ENCODE measurements at regions not wholly inside any gene's neighbourhood (a gene's known extent, or its start where the extent isn't known, plus 50 kb on each side); places are given as distances from the start of the nearest gene placed in this dataset.
"Not testable (repeated sequence)": the region's sequence is repeated elsewhere in the genome, so short reads cannot be mapped to it uniquely, and the experiment has no call there.

- DNase-seq = no peak
These were observed 183.0 kb upstream of the PRSS1 start for GRCh38 chr7:142566271-142566670.

- DNase-seq = not testable (repeated sequence)
These were observed 185.1 kb upstream of the PRSS1 start for GRCh38 chr7:142564125-142564524.

- no peak for DNase-seq
These were observed 185.8 kb upstream of the PRSS1 start for GRCh38 chr7:142563470-142563869.

GRCh38 chr7:142562688-142563087 is 186.6 kb upstream of the PRSS1 start:
- no peak for DNase-seq

GRCh38 chr7:142561396-142561795 is 187.9 kb upstream of the PRSS1 start:
- DNase-seq = not testable (repeated sequence)

- DNase-seq = not testable (repeated sequence)
These were observed 188.5 kb upstream of the PRSS1 start for GRCh38 chr7:142560770-142561169.

GRCh38 chr7:142560166-142560565 is 189.1 kb upstream of the PRSS1 start:
- no peak for DNase-seq

GRCh38 chr7:142557971-142558582 is 191.2 kb upstream of the PRSS1 start:
- DNase-seq = no peak

- no peak for DNase-seq
These were observed 192.5 kb upstream of the PRSS1 start for GRCh38 chr7:142556740-142557139.

- no peak for DNase-seq
These were observed 194.4 kb upstream of the PRSS1 start for GRCh38 chr7:142554560-142555532.

- DNase-seq = no peak
These were observed 196.1 kb upstream of the PRSS1 start for GRCh38 chr7:142553216-142553615.

- no peak for DNase-seq
These were observed 200.3 kb upstream of the PRSS1 start for GRCh38 chr7:142548978-142549377.

- no peak for DNase-seq
These were observed 202.8 kb upstream of the PRSS1 start for GRCh38 chr7:142546452-142546851.

GRCh38 chr7:142542942-142543341 is 206.3 kb upstream of the PRSS1 start:
- DNase-seq = no peak

GRCh38 chr7:142542105-142542504 is 207.2 kb upstream of the PRSS1 start:
- DNase-seq = no peak

GRCh38 chr7:142540371-142540770 is 208.9 kb upstream of the PRSS1 start:
- no peak for DNase-seq

GRCh38 chr7:142539901-142540300 is 209.4 kb upstream of the PRSS1 start:
- DNase-seq = no peak

- DNase-seq = no peak
These were observed 211.5 kb upstream of the PRSS1 start for GRCh38 chr7:142537760-142538159.

- no peak for DNase-seq
These were observed 214.0 kb upstream of the PRSS1 start for GRCh38 chr7:142535123-142535779.

GRCh38 chr7:142534726-142535122 is 214.5 kb upstream of the PRSS1 start:
- DNase-seq = no peak

- DNase-seq = no peak
These were observed 215.4 kb upstream of the PRSS1 start for GRCh38 chr7:142533920-142534319.

- no peak for DNase-seq
These were observed 219.7 kb upstream of the PRSS1 start for GRCh38 chr7:142529591-142529990.

- DNase-seq = no peak
These were observed 220.5 kb upstream of the PRSS1 start for GRCh38 chr7:142528608-142529408.
